H1 (cell line): ENCODE measurements at regions not wholly inside any gene's neighbourhood (a gene's known extent, or its start where the extent isn't known, plus 50 kb on each side); places are given as distances from the start of the nearest gene placed in this dataset.

Experiments
- YY1 ChIP-seq: IDR thresholded peaks from 2 replicates; pipeline ENCODE4 v1.6.1; 2011; ENCODE audit warnings: low read depth, mild to moderate bottlenecking, low read length
- TF ChIP-seq, protein P1 (sequence below): fragments of 300-600 bp; sonication (generic); IDR thresholded peaks from 2 replicates; pipeline ENCODE4 v1.7.1; 2012; ENCODE audit warnings: low read length, moderate library complexity, mild to moderate bottlenecking, inconsistent platforms; ENCODE audit not compliant: insufficient replicate concordance

DNA sequence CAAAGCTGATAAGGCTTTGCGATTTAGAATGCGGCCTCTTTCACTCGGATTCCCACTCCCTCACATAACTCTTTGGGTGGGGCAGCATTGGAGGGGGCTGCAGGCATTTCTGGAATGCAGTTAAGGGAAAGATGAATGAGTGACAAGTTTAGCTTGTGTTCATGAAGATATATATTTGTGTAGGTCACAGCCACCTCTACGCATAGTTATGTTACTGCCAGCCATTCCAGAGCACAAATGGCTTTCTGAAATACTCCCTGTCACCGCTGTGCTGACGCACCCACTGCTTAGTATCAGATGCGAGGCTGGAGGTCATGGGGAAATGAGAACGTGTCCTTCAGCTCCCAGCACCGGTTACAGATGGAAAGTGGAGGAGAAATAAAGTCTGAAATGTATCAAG is 54.1 kb upstream of the ATP1A1 start (continued):
- TF ChIP-seq, protein P1, sequence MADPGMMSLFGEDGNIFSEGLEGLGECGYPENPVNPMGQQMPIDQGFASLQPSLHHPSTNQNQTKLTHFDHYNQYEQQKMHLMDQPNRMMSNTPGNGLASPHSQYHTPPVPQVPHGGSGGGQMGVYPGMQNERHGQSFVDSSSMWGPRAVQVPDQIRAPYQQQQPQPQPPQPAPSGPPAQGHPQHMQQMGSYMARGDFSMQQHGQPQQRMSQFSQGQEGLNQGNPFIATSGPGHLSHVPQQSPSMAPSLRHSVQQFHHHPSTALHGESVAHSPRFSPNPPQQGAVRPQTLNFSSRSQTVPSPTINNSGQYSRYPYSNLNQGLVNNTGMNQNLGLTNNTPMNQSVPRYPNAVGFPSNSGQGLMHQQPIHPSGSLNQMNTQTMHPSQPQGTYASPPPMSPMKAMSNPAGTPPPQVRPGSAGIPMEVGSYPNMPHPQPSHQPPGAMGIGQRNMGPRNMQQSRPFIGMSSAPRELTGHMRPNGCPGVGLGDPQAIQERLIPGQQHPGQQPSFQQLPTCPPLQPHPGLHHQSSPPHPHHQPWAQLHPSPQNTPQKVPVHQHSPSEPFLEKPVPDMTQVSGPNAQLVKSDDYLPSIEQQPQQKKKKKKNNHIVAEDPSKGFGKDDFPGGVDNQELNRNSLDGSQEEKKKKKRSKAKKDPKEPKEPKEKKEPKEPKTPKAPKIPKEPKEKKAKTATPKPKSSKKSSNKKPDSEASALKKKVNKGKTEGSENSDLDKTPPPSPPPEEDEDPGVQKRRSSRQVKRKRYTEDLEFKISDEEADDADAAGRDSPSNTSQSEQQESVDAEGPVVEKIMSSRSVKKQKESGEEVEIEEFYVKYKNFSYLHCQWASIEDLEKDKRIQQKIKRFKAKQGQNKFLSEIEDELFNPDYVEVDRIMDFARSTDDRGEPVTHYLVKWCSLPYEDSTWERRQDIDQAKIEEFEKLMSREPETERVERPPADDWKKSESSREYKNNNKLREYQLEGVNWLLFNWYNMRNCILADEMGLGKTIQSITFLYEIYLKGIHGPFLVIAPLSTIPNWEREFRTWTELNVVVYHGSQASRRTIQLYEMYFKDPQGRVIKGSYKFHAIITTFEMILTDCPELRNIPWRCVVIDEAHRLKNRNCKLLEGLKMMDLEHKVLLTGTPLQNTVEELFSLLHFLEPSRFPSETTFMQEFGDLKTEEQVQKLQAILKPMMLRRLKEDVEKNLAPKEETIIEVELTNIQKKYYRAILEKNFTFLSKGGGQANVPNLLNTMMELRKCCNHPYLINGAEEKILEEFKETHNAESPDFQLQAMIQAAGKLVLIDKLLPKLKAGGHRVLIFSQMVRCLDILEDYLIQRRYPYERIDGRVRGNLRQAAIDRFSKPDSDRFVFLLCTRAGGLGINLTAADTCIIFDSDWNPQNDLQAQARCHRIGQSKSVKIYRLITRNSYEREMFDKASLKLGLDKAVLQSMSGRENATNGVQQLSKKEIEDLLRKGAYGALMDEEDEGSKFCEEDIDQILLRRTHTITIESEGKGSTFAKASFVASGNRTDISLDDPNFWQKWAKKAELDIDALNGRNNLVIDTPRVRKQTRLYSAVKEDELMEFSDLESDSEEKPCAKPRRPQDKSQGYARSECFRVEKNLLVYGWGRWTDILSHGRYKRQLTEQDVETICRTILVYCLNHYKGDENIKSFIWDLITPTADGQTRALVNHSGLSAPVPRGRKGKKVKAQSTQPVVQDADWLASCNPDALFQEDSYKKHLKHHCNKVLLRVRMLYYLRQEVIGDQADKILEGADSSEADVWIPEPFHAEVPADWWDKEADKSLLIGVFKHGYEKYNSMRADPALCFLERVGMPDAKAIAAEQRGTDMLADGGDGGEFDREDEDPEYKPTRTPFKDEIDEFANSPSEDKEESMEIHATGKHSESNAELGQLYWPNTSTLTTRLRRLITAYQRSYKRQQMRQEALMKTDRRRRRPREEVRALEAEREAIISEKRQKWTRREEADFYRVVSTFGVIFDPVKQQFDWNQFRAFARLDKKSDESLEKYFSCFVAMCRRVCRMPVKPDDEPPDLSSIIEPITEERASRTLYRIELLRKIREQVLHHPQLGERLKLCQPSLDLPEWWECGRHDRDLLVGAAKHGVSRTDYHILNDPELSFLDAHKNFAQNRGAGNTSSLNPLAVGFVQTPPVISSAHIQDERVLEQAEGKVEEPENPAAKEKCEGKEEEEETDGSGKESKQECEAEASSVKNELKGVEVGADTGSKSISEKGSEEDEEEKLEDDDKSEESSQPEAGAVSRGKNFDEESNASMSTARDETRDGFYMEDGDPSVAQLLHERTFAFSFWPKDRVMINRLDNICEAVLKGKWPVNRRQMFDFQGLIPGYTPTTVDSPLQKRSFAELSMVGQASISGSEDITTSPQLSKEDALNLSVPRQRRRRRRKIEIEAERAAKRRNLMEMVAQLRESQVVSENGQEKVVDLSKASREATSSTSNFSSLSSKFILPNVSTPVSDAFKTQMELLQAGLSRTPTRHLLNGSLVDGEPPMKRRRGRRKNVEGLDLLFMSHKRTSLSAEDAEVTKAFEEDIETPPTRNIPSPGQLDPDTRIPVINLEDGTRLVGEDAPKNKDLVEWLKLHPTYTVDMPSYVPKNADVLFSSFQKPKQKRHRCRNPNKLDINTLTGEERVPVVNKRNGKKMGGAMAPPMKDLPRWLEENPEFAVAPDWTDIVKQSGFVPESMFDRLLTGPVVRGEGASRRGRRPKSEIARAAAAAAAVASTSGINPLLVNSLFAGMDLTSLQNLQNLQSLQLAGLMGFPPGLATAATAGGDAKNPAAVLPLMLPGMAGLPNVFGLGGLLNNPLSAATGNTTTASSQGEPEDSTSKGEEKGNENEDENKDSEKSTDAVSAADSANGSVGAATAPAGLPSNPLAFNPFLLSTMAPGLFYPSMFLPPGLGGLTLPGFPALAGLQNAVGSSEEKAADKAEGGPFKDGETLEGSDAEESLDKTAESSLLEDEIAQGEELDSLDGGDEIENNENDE = no peak
- TF ChIP-seq YY1 = no peak
